ENCODE measurements at regions not wholly inside any gene's neighbourhood (a gene's known extent, or its start where the extent isn't known, plus 50 kb on each side); places are given as distances from the start of the nearest gene placed in this dataset.

GRCh38 chr14:39766397-39767000 lies 334.3 kb upstream of the FBXO33 start:
- no peak for TF ChIP-seq CTCF (IDR thresholded peaks at IDR 0.05)
- TF ChIP-seq POLR2A (IDR thresholded peaks at IDR 0.05): no peak
